Gastroesophageal sphincter (tissue), 4 donors: ENCODE measurements at regions not wholly inside any gene's neighbourhood (a gene's known extent, or its start where the extent isn't known, plus 50 kb on each side); places are given as distances from the start of the nearest gene placed in this dataset.

Source experiments
- ATAC-seq: fragments of 150-250 bp; one replicate; pipeline ENCODE4 v1.9.1; 2016; ENCODE audit warnings: mild to moderate bottlenecking, moderate library complexity
- H3K27ac ChIP-seq, 4 donors: fragments of 200-600 bp; sonication (generic) in 3 of 4; 1 replicate in 3 of 4; 2 replicates in 1 of 4; pipeline ENCODE4 v1.5.1; 2016 to 2019
- H3K27me3 ChIP-seq: fragments of 200-600 bp; sonication (generic); one replicate; pipeline ENCODE4 v1.5.1; 2019
- H3K36me3 ChIP-seq, 2 donors: fragments of 200-600 bp; sonication (generic); one replicate each; pipeline ENCODE4 v1.5.1; 2019; ENCODE audit warnings: control low read depth in 1 of 2
- H3K4me1 ChIP-seq, 3 donors: fragments of 200-600 bp; sonication (generic); 1 replicate in 2 of 3; 2 replicates in 1 of 3; pipeline ENCODE4 v1.5.1; 2016 to 2019; ENCODE audit warnings: control low read depth in 2 of 3
- H3K4me3 ChIP-seq, 2 donors: fragments of 200-600 bp; sonication (generic); one replicate each; pipeline ENCODE4 v1.5.1; 2019; ENCODE audit warnings: mild to moderate bottlenecking in 1 of 2, moderate library complexity in 1 of 2
- H3K9me3 ChIP-seq, 3 donors: fragments of 200-600 bp; sonication (generic); one replicate each; pipeline ENCODE4 v1.5.1; 2017 to 2019; ENCODE audit warnings: control low read depth in 2 of 3
- EP300 ChIP-seq: sonication (generic); formaldehyde crosslinking; IDR thresholded peaks from one replicate; pipeline ENCODE4 v1.6.1; 2017; ENCODE audit warnings: antibody characterized with exemption, mild to moderate bottlenecking
- POLR2A ChIP-seq, 2 donors: fragments of 450-650 bp; IDR thresholded peaks; one replicate each; pipeline ENCODE4 v1.6.1; 2017; ENCODE audit warnings: antibody characterized with exemption in 2 of 2, mild to moderate bottlenecking in 2 of 2, moderate library complexity in 1 of 2
- POLR2AphosphoS5 ChIP-seq: sonication (generic); formaldehyde crosslinking; IDR thresholded peaks from one replicate; pipeline ENCODE4 v1.6.1; 2017; ENCODE audit warnings: antibody characterized with exemption
- WGBS, 2 donors: methylation state at CpG; one replicate each; pipeline ENCODE4 v1.1.5; 2018; ENCODE audit warnings: low coverage in 1 of 2; 5-methylcytosine and 5-hydroxymethylcytosine counted together
- TF ChIP-seq, protein P1 (sequence below), 4 experiments: fragments of 200-600 bp in 2 of 4; fragments of 450-650 bp in 2 of 4; sonication (generic) in 1 of 4; IDR thresholded peaks; one replicate each; pipeline ENCODE4 v1.5.1; 2017 to 2019; ENCODE audit warnings: antibody characterized with exemption in 4 of 4, mild to moderate bottlenecking in 2 of 4, moderate library complexity in 2 of 4

DNA sequence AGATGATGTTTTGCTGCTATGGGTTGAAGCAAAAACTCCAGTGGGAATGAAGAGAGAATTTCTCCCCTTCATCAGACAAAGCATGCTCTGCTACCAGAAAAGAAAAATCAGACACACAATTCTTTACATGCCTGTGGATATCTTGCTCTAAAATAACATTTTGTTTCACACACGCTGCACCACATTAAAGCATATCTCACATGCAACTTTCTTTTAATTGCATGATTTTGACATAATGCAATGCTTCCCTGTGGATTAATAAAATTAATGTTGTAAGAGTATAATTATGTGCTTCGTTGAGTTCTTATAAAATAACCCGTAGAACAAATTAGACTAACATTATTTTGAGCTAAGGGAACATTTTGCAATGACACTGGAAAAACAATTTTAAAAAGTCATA, 2230.7 kb downstream of the PCDH7 start:
- peaks cover 0 to 2% (median 0%) of the 10 kb centered on the region in 3 donors for H3K9me3 ChIP-seq
- ATAC-seq = no peak
- no peaks in the 10 kb centered on the region for H3K27me3 ChIP-seq
- TF ChIP-seq POLR2A (IDR thresholded peaks at IDR 0.05) = no peak
- TF ChIP-seq, protein P1, sequence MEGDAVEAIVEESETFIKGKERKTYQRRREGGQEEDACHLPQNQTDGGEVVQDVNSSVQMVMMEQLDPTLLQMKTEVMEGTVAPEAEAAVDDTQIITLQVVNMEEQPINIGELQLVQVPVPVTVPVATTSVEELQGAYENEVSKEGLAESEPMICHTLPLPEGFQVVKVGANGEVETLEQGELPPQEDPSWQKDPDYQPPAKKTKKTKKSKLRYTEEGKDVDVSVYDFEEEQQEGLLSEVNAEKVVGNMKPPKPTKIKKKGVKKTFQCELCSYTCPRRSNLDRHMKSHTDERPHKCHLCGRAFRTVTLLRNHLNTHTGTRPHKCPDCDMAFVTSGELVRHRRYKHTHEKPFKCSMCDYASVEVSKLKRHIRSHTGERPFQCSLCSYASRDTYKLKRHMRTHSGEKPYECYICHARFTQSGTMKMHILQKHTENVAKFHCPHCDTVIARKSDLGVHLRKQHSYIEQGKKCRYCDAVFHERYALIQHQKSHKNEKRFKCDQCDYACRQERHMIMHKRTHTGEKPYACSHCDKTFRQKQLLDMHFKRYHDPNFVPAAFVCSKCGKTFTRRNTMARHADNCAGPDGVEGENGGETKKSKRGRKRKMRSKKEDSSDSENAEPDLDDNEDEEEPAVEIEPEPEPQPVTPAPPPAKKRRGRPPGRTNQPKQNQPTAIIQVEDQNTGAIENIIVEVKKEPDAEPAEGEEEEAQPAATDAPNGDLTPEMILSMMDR (IDR thresholded peaks at IDR 0.05) = no peak
- TF ChIP-seq POLR2AphosphoS5 = no peak
- no peak for TF ChIP-seq EP300
- no peak overlapping the region for H3K4me3 ChIP-seq
- WGBS, 2 donors = 81 to 85% methylated on average over 3 of the region's 3 CpGs
- H3K27ac ChIP-seq = no peak overlapping the region
- H3K36me3 ChIP-seq = no peaks in the 10 kb centered on the region
- H3K4me1 ChIP-seq = no peaks in the 10 kb centered on the region

DNA sequence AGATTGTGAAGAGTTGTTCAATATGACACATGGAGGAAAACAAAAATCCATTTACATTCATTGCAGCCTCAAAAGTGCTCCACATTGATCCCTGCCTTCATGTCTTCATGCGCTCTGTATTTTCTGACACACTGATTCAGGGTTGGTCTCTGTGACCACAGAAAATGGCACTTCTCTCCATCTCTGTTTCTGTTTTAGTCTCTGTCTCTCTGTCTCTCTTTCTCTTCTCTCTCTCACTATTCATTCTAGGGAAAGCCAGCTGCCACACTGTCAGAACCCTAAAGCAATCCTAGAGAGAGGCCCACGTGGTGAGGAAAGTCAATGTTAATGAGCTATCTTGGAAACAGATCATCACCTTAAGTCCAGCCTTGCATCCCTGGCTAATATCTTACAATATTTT, 2238.4 kb downstream of the PCDH7 start:
- no peak for TF ChIP-seq POLR2A (IDR thresholded peaks at IDR 0.05)
- no peak for TF ChIP-seq POLR2AphosphoS5
- no peak for TF ChIP-seq EP300
- TF ChIP-seq, protein P1 (IDR thresholded peaks at IDR 0.05) = no peak
- no peak overlapping the region for H3K27ac ChIP-seq
- no peaks in the 10 kb centered on the region for H3K36me3 ChIP-seq
- no peak for ATAC-seq
- H3K4me3 ChIP-seq = no peak overlapping the region
- 59 to 64% methylated on average over 2 of the region's 2 CpGs for WGBS, 2 donors
- no peaks in the 10 kb centered on the region for H3K9me3 ChIP-seq
- H3K27me3 ChIP-seq = no peaks in the 10 kb centered on the region
- no peaks in the 10 kb centered on the region for H3K4me1 ChIP-seq

GRCh38 chr4:32962100-32962499, 2241.9 kb downstream of the PCDH7 start:
- TF ChIP-seq EP300 = no peak
- no peak for TF ChIP-seq POLR2A (IDR thresholded peaks at IDR 0.05)
- TF ChIP-seq POLR2AphosphoS5 = no peak
- TF ChIP-seq, protein P1 (IDR thresholded peaks at IDR 0.05) = no peak
- no peak for ATAC-seq
- Histone ChIP-seq H3K4me3 (no peak overlapping the region), H3K27ac (no peak overlapping the region), H3K36me3 (no peaks in the 10 kb centered on the region), H3K4me1 (no peaks in the 10 kb centered on the region), H3K9me3 (no peaks in the 10 kb centered on the region), H3K27me3 (no peaks in the 10 kb centered on the region)
- WGBS, 2 donors = 46 to 50% methylated on average over 1 to 2 of the region's 2 CpGs

DNA sequence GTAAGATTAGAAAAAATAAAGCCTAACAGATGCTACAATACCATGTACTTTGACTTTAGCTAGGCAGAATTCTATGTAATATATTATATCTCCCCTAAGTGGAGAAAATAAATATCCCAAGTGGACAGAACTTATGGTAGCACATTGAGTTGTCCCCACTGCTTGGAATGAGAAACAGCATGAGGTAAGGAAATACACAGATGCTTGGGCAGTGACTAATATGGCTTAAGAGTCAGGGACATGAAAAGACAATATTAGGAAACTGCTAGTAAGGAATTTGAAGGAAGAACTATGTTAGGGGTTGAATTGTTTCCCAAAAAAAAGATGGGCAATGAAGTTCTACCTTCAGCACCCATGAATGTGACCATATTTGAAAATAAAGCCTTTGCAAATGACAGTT, 2265.1 kb downstream of the PCDH7 start:
- no peak for TF ChIP-seq EP300
- no peak for TF ChIP-seq POLR2AphosphoS5
- TF ChIP-seq, protein P1 (IDR thresholded peaks at IDR 0.05) = no peak
- TF ChIP-seq POLR2A (IDR thresholded peaks at IDR 0.05) = no peak
- Histone ChIP-seq H3K36me3 (no peaks in the 10 kb centered on the region), H3K27ac (no peak overlapping the region), H3K27me3 (no peaks in the 10 kb centered on the region), H3K4me3 (no peak overlapping the region), H3K9me3 (no peaks in the 10 kb centered on the region), H3K4me1 (no peaks in the 10 kb centered on the region)
- ATAC-seq = no peak

DNA sequence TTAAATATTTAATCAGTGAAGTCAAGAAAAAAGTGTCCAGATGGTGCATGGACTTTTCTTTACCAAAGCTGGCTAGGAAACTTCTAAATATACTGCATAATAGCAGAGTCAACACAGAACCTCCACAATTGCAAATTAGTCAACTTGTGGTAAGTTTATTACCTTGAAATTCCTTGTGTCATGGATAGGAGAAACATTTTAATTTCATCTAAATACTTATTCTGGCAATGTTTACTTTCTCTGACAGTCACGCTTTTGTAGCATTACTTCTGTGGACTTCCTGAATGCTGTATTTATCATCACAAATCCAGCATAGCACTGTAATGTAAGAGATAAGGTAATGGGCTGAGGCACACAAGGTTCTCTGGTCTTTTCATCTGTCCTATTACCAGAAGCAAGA, 2266.1 kb downstream of the PCDH7 start:
- no peaks in the 10 kb centered on the region for H3K9me3 ChIP-seq
- no peak overlapping the region for H3K4me3 ChIP-seq
- H3K27me3 ChIP-seq = no peaks in the 10 kb centered on the region
- ATAC-seq = no peak
- H3K36me3 ChIP-seq = no peaks in the 10 kb centered on the region
- TF ChIP-seq, protein P1 (IDR thresholded peaks at IDR 0.05) = no peak
- TF ChIP-seq EP300 = no peak
- TF ChIP-seq POLR2AphosphoS5 = no peak
- TF ChIP-seq POLR2A (IDR thresholded peaks at IDR 0.05) = no peak
- WGBS, 2 donors = 18 to 33% methylated on average over 1 of the region's 1 CpG
- no peak overlapping the region for H3K27ac ChIP-seq
- no peaks in the 10 kb centered on the region for H3K4me1 ChIP-seq
